Breast epithelium (tissue), 4 donors: ENCODE measurements at regions not wholly inside any gene's neighbourhood (a gene's known extent, or its start where the extent isn't known, plus 50 kb on each side); places are given as distances from the start of the nearest gene placed in this dataset.

Source experiments
- DNase-seq, 2 donors: peaks; one replicate each; pipeline ENCODE4 v3.0.0-alpha.2; 2019; ENCODE audit warnings: low spot score in 2 of 2
- H3K27ac ChIP-seq, 2 donors: fragments of 200-600 bp; sonication (generic) in 1 of 2; one replicate each; pipeline ENCODE4 v1.5.1; 2016 to 2019; ENCODE audit warnings: mild to moderate bottlenecking in 1 of 2
- H3K27me3 ChIP-seq, 2 donors: fragments of 200-600 bp; sonication (generic) in 1 of 2; one replicate each; pipeline versions ENCODE4 v1.5.1 to v1.6.0; 2017 to 2019; ENCODE audit warnings: control low read depth in 1 of 2, mild to moderate bottlenecking in 1 of 2
- H3K36me3 ChIP-seq: fragments of 200-600 bp; one replicate; pipeline ENCODE4 v1.5.1; 2019
- H3K4me1 ChIP-seq, 2 donors: fragments of 200-600 bp; sonication (generic); one replicate each; pipeline ENCODE4 v1.5.1; 2016 to 2019; ENCODE audit warnings: control low read depth in 1 of 2
- H3K4me3 ChIP-seq, 3 donors: fragments of 200-600 bp; sonication (generic); 1 replicate in 2 of 3; 2 replicates in 1 of 3; pipeline ENCODE4 v1.5.1; 2016 to 2019; ENCODE audit warnings: mild to moderate bottlenecking in 3 of 3, moderate library complexity in 2 of 3
- H3K9me3 ChIP-seq, 2 donors: fragments of 200-600 bp; sonication (generic) in 1 of 2; one replicate each; pipeline ENCODE4 v1.5.1; 2016 to 2019; ENCODE audit warnings: control low read depth in 1 of 2
- POLR2A ChIP-seq: fragments of 450-650 bp; IDR thresholded peaks from one replicate; pipeline ENCODE4 v1.6.1; 2016; ENCODE audit warnings: antibody characterized with exemption, mild to moderate bottlenecking, moderate library complexity
- POLR2AphosphoS5 ChIP-seq, 3 donors: sonication (generic); formaldehyde crosslinking; IDR thresholded peaks; one replicate each; pipeline ENCODE4 v1.6.1; 2017; ENCODE audit warnings: antibody characterized with exemption in 3 of 3
- intact Hi-C: fragments of 100-400 bp; cut with DNase I; formaldehyde crosslinking; loops from one replicate; pipeline ENCODE4 v1.15.1; 2023; ENCODE audit warnings: low total_unique reads
- TF ChIP-seq, protein P1 (sequence below), 3 donors: fragments of 450-650 bp; IDR thresholded peaks; one replicate each; pipeline ENCODE4 v1.5.1; 2016 to 2017; ENCODE audit warnings: antibody characterized with exemption in 3 of 3, mild to moderate bottlenecking in 3 of 3, moderate library complexity in 3 of 3

DNA sequence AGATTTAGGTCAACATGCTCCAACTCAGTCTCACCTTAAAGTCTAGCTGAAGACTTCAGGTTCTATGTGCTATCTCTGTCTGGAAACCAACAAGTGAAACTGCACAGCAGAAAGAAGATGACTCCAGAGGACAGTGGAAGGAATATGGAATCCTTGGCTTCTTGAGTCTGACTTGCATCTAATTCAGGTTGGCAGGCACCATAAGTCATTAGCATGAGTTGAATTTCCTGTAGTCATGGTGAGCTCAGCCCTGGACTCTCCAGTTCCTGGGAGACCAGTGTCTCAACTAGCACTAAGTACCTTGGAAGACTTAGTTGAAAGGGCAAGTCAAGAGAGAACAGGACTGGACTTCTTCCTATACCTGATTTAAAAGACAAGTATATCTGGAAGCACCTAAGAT, 129.7 kb downstream of the DTWD1 start:
- no peaks in the 10 kb centered on the region for H3K36me3 ChIP-seq
- no peak overlapping the region for H3K27ac ChIP-seq
- TF ChIP-seq, protein P1, sequence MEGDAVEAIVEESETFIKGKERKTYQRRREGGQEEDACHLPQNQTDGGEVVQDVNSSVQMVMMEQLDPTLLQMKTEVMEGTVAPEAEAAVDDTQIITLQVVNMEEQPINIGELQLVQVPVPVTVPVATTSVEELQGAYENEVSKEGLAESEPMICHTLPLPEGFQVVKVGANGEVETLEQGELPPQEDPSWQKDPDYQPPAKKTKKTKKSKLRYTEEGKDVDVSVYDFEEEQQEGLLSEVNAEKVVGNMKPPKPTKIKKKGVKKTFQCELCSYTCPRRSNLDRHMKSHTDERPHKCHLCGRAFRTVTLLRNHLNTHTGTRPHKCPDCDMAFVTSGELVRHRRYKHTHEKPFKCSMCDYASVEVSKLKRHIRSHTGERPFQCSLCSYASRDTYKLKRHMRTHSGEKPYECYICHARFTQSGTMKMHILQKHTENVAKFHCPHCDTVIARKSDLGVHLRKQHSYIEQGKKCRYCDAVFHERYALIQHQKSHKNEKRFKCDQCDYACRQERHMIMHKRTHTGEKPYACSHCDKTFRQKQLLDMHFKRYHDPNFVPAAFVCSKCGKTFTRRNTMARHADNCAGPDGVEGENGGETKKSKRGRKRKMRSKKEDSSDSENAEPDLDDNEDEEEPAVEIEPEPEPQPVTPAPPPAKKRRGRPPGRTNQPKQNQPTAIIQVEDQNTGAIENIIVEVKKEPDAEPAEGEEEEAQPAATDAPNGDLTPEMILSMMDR (IDR thresholded peaks at IDR 0.05), result no peak
- TF ChIP-seq POLR2A (no peak), POLR2AphosphoS5 (IDR thresholded peaks at IDR 0.05) (no peak)
- no peaks in the 10 kb centered on the region for H3K9me3 ChIP-seq
- DNase-seq, result no peak
- H3K4me1 ChIP-seq, result no peaks in the 10 kb centered on the region
- intact Hi-C loops, result no loop called here
- H3K27me3 ChIP-seq, result no peaks in the 10 kb centered on the region
- H3K4me3 ChIP-seq, result no peak overlapping the region

DNA sequence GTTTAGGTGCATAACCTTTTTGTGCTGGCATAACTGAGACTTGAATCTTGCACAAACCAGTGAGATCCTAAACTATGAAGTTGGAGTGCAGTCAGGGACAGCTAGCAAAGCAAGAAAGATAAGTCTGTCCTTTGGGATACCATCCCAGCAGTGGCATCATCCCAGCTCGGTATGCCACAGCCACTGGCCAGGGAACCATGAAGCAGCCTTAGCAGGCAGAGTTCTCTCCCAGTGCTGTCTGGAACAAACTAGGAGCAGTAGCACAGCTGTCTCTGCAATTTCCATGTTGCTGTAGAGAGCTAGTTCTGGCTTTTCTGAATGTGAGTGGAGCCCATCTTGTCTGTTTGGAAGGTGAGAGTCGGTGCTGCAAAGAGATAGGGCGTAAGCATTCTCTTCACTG, 130.3 kb downstream of the DTWD1 start:
- Histone ChIP-seq H3K27me3 (no peaks in the 10 kb centered on the region), H3K9me3 (no peaks in the 10 kb centered on the region), H3K4me3 (no peak overlapping the region), H3K4me1 (no peaks in the 10 kb centered on the region), H3K27ac (peak overlapping the region in 1 of 2 donors; percentile 28), H3K36me3 (no peaks in the 10 kb centered on the region)
- no peak for TF ChIP-seq POLR2A
- TF ChIP-seq, protein P1 (IDR thresholded peaks at IDR 0.05), result no peak
- TF ChIP-seq POLR2AphosphoS5 (IDR thresholded peaks at IDR 0.05), result no peak
- intact Hi-C loops, result no loop called here
- no peak for DNase-seq

DNA sequence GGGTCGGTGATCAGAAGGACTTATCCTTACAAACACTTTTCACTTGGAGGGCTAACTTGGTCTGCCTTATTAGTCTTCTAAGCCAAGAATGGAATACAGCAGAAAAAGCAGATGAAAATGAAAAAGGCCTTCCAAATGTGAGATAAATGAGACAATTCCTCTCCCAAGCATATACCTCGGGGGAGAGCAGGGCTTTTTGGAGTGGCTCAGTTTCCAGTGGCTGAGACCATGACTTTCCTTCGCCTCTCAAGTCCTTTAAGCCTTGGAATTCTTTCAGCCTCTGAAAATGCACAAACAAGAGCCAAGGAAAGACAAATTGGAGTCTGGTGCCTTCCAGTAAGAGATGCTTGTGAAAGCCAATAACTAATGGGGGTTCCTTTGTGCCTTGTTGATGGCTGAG, 130.9 kb downstream of the DTWD1 start:
- intact Hi-C loops, result no loop called here
- no peaks in the 10 kb centered on the region for H3K27me3 ChIP-seq
- no peak overlapping the region for H3K4me3 ChIP-seq
- H3K9me3 ChIP-seq, result no peaks in the 10 kb centered on the region
- no peaks in the 10 kb centered on the region for H3K4me1 ChIP-seq
- H3K27ac ChIP-seq, result peak overlapping the region in 1 of 2 donors; percentile 28
- H3K36me3 ChIP-seq, result no peaks in the 10 kb centered on the region
- no peak for DNase-seq
- TF ChIP-seq POLR2A (no peak), POLR2AphosphoS5 (IDR thresholded peaks at IDR 0.05) (no peak)
- TF ChIP-seq, protein P1 (IDR thresholded peaks at IDR 0.05), result no peak

DNA sequence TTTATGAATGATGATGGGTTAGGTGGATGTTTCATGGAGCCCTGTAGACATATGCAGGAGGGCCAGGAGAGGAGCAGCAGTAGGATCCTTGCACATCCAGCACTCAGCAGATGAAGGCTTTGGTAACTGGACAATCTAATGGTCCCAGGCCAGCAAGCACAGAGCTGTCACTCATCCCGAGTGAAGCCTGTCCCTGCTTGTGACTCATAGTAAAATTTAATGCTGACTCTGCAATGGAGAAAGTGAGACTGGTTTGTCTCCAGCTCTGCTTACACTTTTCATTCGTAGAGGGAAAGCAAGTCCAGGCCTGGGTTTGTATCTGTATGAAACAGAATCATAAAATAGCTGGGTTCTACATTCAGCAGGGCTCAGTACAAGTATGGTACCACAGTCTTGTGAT, 131.7 kb downstream of the DTWD1 start:
- no peak for TF ChIP-seq POLR2AphosphoS5 (IDR thresholded peaks at IDR 0.05)
- TF ChIP-seq POLR2A, result no peak
- intact Hi-C loops, result no loop called here
- no peak overlapping the region for H3K27ac ChIP-seq

DNA sequence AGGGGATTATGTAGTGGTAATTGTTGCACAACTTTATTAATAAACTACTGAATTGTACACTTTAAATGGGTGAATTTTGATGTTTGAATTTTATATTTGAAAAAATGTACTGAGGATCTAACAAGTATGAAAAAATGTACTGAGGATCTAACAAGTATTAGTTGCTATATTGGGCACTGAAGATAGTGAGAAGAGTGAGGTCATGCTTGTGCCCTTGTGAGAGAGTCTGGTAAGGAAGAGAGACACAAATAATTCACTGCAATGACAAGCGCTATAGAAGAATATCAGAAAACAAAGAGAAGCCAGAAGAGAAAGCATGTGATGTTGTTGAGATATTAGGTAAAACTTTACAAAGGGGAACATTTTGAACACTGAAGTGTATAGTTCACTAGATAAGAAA, 137.6 kb downstream of the DTWD1 start:
- intact Hi-C loops, result no loop called here
- no peak overlapping the region for H3K27ac ChIP-seq
- H3K4me3 ChIP-seq, result no peak overlapping the region
- peaks cover 6 to 34% of the 10 kb centered on the region in 2 donors for H3K9me3 ChIP-seq
- no peak for DNase-seq
- H3K36me3 ChIP-seq, result no peaks in the 10 kb centered on the region
- H3K27me3 ChIP-seq, result no peaks in the 10 kb centered on the region
- H3K4me1 ChIP-seq, result no peaks in the 10 kb centered on the region
- TF ChIP-seq POLR2A (no peak), POLR2AphosphoS5 (IDR thresholded peaks at IDR 0.05) (no peak)
- TF ChIP-seq, protein P1 (IDR thresholded peaks at IDR 0.05), result no peak

More for the DNA sequence above, 131.7 kb downstream of the DTWD1 start:
- Histone ChIP-seq H3K4me3 (no peak overlapping the region), H3K9me3 (no peaks in the 10 kb centered on the region), H3K27me3 (no peaks in the 10 kb centered on the region), H3K36me3 (no peaks in the 10 kb centered on the region), H3K4me1 (no peaks in the 10 kb centered on the region)
- no peak for DNase-seq

DNA sequence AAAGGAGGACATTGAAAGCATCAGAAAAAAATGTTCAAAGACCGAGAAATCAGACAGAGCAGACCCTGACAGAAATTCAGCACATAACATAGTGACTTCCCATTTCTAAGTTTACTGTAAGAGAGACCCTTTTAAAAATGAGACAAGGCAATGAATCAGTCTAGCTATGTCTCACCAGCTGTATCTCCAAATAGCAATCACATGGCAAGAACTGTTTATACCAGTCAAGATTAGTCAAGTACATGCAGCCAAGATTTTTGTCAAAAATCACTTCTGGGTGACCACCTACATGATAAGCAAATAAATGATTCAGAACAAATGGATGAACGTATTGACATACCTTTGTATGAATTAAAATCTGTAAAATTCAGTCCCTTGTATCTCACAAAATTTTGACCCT, 138.0 kb downstream of the DTWD1 start:
- no peak for TF ChIP-seq POLR2A
- TF ChIP-seq, protein P1 (IDR thresholded peaks at IDR 0.05), result no peak
- TF ChIP-seq POLR2AphosphoS5 (IDR thresholded peaks at IDR 0.05), result no peak
- no peaks in the 10 kb centered on the region for H3K27me3 ChIP-seq
- H3K9me3 ChIP-seq, result peaks cover 6 to 34% of the 10 kb centered on the region in 2 donors
- no peaks in the 10 kb centered on the region for H3K36me3 ChIP-seq
- intact Hi-C loops, result no loop called here
- DNase-seq, result no peak
- no peak overlapping the region for H3K27ac ChIP-seq
- no peak overlapping the region for H3K4me3 ChIP-seq
- no peaks in the 10 kb centered on the region for H3K4me1 ChIP-seq
